ENCODE measurements at regions not wholly inside any gene's neighbourhood (a gene's known extent, or its start where the extent isn't known, plus 50 kb on each side); places are given as distances from the start of the nearest gene placed in this dataset.

DNA sequence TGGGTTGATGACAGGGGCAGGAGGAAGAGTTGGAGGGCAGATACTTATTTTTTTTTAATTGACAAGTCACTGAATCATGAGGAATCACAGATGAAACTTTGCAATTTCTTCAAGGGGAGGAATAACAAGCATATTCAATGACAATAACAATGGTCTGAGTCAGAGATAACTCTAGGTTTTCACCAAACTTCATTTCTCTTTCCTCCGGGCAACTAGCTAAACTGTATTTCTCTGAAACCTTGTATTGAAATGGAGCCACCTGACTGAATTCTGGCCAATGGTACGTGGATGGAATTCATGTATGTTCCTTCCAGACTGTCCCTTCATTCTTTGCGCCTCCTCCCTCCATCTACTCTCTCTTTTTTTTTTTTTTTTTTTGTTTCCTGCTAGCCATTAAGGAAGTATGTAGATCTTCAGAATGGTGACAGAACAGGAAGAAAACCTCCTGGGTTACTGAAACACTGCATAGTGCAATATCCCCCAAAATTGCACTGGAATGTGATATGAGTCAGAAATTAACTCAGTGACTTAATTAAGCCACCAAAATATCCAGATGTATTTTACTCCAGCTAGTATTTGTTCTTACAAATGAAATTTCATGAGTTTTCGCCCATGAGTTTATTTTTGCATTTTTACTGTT lies 495.4 kb downstream of the OTOL1 start:
- no peaks in the 10 kb centered on the region for H3K36me3 ChIP-seq
- TF ChIP-seq, protein P1, sequence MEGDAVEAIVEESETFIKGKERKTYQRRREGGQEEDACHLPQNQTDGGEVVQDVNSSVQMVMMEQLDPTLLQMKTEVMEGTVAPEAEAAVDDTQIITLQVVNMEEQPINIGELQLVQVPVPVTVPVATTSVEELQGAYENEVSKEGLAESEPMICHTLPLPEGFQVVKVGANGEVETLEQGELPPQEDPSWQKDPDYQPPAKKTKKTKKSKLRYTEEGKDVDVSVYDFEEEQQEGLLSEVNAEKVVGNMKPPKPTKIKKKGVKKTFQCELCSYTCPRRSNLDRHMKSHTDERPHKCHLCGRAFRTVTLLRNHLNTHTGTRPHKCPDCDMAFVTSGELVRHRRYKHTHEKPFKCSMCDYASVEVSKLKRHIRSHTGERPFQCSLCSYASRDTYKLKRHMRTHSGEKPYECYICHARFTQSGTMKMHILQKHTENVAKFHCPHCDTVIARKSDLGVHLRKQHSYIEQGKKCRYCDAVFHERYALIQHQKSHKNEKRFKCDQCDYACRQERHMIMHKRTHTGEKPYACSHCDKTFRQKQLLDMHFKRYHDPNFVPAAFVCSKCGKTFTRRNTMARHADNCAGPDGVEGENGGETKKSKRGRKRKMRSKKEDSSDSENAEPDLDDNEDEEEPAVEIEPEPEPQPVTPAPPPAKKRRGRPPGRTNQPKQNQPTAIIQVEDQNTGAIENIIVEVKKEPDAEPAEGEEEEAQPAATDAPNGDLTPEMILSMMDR (IDR thresholded peaks at IDR 0.05; ENCODE audit: borderline replicate concordance), result no peak
- DNase-seq, result no peak
- H3K4me3 ChIP-seq, result no peak overlapping the region
- H3K27ac ChIP-seq (replicated peaks), result no peak overlapping the region
- no peaks in the 10 kb centered on the region for H3K4me1 ChIP-seq
- intact Hi-C loops (cut with micrococcal nuclease), result no loop called here
- H3K27me3 ChIP-seq (ENCODE audit: low read depth), result no peaks in the 10 kb centered on the region
- no peaks in the 10 kb centered on the region for H3K9me3 ChIP-seq (replicated peaks)

DNA sequence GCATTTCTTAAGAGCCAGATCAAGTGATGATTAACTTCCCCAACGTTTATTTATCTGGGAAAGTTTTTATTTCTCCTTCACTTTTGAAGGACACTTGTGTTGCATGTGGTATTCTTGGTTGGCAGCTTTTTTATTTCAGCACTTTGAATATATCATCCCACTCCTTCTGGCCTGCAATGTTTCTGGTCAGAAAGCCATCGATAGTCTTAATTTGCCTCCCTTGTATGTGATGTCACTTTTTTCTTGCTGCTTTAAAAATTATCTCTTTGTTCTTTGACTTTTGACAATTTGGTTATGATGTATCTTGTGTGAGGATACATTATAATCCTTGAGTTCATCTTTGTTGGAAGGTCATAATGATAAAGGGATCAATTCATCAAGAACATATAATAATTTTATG lies 503.2 kb downstream of the OTOL1 start:
- Histone ChIP-seq H3K9me3 (replicated peaks) (peaks cover 57% of the 10 kb centered on the region), H3K36me3 (no peaks in the 10 kb centered on the region), H3K27ac (replicated peaks) (no peak overlapping the region), H3K27me3 (ENCODE audit: low read depth) (no peaks in the 10 kb centered on the region), H3K4me3 (no peak overlapping the region), H3K4me1 (no peaks in the 10 kb centered on the region)
- intact Hi-C loops (cut with micrococcal nuclease), result no loop called here
- no peak for DNase-seq
- TF ChIP-seq, protein P1 (IDR thresholded peaks at IDR 0.05; ENCODE audit: borderline replicate concordance), result no peak

DNA sequence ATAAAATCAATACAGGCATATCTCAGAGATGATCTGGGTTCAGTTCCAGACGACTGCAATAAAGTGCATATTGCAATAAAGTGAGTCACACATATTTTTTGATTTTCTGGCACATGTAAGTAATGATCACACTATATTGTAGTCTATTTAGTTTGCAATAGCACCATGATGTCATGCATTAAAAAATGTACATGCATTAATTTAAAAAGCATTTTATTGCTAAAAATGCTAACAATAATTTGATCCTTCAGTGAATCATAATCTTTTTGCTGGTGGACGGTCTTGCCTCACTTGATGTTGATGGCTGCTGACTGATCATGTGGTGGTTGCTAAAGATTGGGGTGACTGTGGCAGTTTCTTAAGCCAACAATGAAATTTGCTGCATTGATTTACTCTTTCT lies 511.1 kb downstream of the OTOL1 start:
- DNase-seq, result no peak
- Histone ChIP-seq H3K9me3 (replicated peaks) (peaks cover 12% of the 10 kb centered on the region), H3K4me3 (no peak overlapping the region), H3K36me3 (no peaks in the 10 kb centered on the region), H3K27ac (replicated peaks) (no peak overlapping the region), H3K4me1 (no peaks in the 10 kb centered on the region), H3K27me3 (ENCODE audit: low read depth) (no peaks in the 10 kb centered on the region)
- intact Hi-C loops (cut with micrococcal nuclease), result no loop called here
- TF ChIP-seq, protein P1 (IDR thresholded peaks at IDR 0.05; ENCODE audit: borderline replicate concordance), result no peak

DNA sequence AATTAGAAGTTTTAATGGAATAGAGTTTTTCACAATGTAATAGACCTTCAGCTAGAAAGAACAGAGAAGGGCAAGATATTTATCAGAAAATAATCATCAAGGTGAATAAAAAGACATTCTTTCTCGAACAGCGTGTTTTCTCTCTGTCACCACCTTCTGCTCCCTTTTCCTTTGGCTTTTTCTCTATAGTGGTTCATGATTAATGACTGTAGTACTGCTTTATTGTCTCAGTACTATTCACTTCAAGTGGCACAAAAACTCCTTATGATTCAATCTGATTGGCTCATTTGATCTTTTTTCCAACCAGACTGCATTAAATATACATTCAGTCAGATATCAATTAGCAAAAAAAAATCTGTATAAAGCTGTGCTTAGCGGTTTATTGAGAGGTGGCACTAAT lies 516.0 kb downstream of the OTOL1 start:
- intact Hi-C loops (cut with micrococcal nuclease), result no loop called here

DNA sequence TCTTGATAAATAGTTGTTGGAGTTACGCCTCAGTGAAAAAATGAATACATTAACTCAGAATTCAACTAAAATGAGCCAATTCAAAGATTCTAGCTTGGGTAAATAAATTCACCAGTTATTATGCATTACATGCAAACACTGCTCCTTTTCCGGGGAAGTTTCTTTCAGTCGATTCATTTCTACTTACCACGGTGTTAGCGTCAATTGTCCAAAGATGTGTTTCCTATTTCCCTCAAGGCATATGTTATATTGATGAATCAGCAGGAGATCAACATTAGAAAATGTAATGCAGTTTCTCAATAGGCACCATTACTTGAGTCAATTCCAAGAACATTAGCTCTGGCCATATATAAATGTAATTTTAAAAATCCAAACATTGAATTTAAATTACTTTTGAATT lies 517.7 kb downstream of the OTOL1 start:
- TF ChIP-seq, protein P1 (IDR thresholded peaks at IDR 0.05; ENCODE audit: borderline replicate concordance), result no peak
- Histone ChIP-seq H3K36me3 (no peaks in the 10 kb centered on the region), H3K27ac (replicated peaks) (no peak overlapping the region), H3K27me3 (ENCODE audit: low read depth) (no peaks in the 10 kb centered on the region), H3K4me1 (no peaks in the 10 kb centered on the region), H3K4me3 (no peak overlapping the region), H3K9me3 (replicated peaks) (no peaks in the 10 kb centered on the region)
- DNase-seq, result no peak
- intact Hi-C loops (cut with micrococcal nuclease), result no loop called here

More for the DNA sequence above, 516.0 kb downstream of the OTOL1 start:
- no peaks in the 10 kb centered on the region for H3K36me3 ChIP-seq
- H3K9me3 ChIP-seq (replicated peaks), result peaks cover 5% of the 10 kb centered on the region
- H3K4me3 ChIP-seq, result no peak overlapping the region
- no peaks in the 10 kb centered on the region for H3K4me1 ChIP-seq
- TF ChIP-seq, protein P1 (IDR thresholded peaks at IDR 0.05; ENCODE audit: borderline replicate concordance), result no peak
- H3K27me3 ChIP-seq (ENCODE audit: low read depth), result no peaks in the 10 kb centered on the region
- no peak for DNase-seq
- no peak overlapping the region for H3K27ac ChIP-seq (replicated peaks)
